ENCODE measurements at regions not wholly inside any gene's neighbourhood (a gene's known extent, or its start where the extent isn't known, plus 50 kb on each side); places are given as distances from the start of the nearest gene placed in this dataset.

DNA sequence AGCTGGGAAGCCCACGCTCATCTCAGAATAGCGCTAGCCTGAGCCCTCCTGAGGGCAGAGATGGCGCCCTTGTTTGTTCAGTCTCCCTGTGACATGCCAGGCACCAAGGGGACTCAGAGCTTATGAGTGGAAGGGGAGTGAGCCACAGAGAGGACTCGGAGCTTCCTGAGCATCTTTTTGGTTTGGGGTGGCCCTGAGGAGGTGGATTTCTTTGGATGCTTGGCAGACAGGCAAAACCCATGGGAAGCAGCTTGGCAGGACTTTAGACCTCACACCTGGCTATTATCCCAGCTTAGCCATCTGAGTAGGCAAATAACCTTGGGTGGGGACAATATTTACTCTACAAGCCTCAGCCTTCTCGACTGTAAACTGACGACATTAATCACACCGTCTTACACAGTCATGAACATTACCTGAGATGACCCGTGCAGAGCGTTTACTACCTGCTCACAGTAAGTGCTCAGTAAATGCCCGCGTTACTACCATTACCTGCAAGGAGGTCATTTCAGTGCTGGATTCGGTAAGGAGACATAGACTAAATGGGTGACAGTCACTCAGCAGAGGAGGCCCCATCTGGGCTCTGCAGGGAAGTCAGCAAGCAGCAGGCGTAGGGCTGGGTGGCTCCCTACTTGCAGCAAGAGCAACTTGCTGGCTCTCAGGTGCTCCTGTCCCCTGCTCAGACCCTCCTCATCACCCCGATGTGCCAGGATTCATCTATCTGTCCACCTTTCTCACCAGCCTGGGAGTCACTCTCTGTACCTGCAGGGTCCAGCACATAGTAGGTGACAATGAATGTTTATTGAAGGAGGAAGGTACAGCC is 54.9 kb downstream of the KLHDC7A start:
- in situ Hi-C loops (cut with MboI; ENCODE audit: low sequenced_read_pairs), result no loop called here

DNA sequence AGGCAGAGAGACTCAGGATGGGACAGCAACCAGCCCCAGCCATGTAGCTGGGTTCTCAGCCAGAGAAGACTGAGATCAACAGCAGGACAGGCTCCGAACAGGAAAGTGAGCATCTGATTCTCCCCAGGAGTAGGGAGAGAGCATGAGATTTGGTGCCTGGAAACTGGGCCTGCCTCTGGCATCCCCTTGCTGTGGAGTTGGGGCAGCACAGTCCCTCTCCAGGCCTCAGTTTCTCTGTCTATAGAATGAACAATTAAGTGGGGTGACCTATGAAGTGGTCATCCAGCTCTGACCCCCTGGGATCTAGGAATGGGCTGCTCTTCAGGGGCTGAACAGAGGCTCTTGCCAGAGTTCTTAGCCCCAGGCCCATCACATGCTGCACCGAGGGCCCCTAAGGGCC is 55.6 kb downstream of the KLHDC7A start:
- in situ Hi-C loops (cut with MboI; ENCODE audit: low sequenced_read_pairs), result no loop called here

DNA sequence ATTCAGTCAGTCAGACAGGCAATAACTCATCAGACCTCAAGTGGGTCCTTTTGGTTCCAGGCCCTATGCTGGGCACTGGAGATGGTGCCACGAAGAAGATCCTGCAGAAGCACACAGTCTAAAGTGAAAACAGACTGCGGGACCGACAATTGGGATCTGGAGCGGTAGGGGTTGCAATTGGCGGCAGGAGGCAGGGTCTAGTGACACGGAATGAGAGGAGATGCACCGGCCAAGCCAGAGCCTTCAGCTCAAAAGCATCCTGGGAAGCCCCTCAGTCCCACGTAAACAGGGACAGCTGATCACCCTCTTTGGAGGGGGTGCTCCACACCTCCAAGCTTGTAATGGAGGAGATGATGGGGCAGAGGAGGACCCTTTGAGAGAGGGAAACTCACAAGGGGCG is 56.2 kb downstream of the KLHDC7A start:
- in situ Hi-C loops (cut with MboI; ENCODE audit: low sequenced_read_pairs), result no loop called here

DNA sequence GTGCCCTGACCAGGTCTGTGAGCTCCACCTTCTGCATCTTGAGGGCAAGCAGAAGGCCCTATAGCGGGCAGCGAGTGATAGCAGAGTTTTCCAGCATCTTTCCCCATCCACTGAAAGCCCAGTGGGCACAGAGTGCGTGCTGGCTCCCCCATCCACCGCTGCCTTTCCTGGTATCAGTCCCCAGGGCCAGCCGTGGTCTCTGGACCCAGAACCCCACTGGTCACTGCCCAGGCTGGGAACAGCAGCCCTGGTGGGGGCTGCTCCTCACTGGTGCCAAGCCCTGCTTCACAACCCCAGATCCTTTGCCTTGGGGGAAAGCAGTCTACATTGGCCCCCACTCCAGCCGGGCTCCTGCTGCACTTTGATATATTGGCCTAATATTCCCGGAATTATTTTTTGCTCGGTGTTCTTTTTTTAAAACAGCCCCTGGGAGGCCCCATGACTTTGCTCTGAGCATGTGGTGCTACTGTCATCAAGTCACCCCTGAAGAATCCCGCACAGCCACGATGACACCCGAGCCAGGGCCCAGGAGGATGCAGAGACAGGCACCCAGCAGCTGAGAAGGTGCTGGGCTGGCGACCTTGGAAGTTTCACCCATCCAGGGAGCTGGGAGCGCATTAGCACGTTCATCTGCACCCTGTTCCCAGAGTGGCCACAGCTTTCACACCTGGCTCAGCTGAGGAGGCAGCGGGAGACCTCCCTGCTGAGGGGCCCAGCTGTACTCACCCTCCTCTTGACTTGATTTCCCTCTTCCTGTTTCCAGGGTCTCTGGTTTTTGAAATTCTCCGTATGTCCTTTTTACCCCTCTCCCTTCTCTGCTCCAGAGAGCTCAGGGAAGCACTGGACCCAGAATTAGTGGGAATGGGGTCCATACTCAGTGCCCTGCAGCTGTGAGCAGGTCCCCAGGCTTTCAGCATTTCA is 56.9 kb downstream of the KLHDC7A start:
- in situ Hi-C loops (cut with MboI; ENCODE audit: low sequenced_read_pairs), result no loop called here

DNA sequence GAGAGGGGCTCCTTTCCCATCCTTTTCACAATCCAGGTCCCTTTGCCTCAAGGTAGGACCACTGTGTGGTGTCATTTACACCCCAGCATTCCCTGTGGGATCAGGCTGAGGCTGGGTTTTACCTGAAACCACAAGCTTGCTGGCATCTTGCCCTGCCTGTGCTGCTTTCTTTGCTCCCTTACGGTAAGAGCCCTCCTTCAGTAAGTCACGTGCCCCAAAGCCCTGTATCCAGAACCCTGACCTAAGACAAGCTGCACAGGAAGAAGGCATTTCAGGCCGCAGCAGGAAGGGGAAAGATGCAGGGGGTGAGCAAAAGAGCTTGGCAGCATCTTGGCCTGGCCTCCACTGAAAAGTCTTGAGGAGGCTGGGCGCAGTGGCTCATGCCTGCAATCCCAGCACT is 58.4 kb downstream of the KLHDC7A start:
- in situ Hi-C loops (cut with MboI; ENCODE audit: low sequenced_read_pairs), result no loop called here

DNA sequence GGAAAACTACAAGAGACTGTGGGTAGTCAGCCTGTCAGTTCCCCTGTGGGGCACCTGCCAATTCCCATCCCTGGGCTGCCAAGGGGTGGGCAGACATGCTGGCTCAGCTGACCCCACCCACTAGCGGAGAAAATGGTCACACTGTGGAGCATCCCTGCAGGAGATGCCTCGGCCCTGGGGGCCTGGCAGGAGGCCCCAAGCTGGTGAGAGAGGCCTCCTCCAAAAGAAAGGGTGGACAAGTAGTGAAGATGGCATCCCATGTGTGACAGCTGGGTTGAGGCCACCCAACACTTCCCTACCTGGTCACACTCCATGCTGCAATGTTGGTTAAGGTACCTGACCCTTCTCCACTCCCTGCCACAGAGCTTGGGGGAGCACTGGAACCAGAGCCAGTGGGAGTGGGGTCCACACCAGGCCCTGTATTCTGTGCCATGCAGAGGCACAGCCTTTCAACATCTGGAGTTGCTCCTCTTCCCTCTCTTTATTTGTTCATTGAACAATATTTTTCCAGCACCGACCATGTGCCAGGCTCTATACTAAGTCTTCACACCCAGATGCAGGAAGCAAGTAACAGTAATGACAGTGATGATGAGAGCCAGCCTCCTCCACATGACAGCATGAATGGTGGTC is 59.5 kb downstream of the KLHDC7A start:
- in situ Hi-C loops (cut with MboI; ENCODE audit: low sequenced_read_pairs), result no loop called here

DNA sequence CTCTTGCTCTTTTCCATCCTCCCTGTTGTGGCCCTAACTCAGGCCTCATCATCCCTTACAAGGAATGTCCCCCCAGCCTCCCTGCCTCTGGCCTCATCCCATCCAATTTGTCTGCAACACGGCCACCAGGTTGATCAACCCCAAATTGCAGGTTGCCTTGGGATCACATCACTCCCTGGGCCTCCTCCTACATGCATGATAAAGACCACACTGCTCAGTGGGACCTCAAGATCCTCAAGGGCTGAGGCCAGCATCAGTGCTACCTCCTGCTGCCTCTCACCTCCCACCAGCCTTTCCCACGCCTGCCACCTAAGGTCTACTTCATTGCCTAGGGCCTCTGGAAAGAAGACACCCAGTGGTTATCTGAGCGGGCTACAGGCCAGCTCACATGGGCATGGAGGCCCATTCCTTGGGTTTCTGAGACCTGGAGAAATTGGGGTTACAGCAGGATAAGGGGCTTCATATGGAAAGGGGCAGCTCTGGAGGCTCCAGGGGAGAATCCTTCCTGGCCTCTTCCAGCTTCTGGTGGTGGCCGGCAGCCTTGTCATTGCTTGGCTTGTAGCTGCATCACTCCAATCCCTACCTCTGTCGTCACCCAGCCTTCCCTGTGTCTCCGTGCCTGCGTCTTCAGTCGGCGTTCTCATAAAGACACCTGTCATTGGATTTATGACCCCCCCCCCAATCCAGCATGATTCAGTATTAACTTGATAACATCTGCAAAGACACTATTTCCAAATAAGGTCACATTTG is 60.5 kb downstream of the KLHDC7A start:
- in situ Hi-C loops (cut with MboI; ENCODE audit: low sequenced_read_pairs), result no loop called here

DNA sequence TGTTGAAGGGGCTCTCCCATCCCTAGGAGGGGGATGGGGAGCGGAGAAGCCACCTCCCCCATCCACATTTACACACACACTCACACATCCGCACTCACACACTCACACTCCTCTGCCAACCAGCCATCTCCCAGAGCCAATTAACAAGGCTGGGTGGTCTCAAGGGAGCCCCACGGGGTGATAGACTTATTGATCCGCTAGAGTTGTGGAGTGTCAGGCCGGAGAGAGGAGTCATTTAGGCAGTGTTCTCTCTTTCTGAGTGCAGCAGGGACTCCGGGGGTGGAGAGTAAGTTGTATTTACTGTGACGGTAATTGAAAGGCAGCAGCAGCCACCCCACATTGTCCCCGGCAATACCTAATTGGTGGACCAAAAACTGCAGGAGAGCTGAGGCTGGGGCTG is 61.6 kb downstream of the KLHDC7A start:
- in situ Hi-C loops (cut with MboI; ENCODE audit: low sequenced_read_pairs), result no loop called here

DNA sequence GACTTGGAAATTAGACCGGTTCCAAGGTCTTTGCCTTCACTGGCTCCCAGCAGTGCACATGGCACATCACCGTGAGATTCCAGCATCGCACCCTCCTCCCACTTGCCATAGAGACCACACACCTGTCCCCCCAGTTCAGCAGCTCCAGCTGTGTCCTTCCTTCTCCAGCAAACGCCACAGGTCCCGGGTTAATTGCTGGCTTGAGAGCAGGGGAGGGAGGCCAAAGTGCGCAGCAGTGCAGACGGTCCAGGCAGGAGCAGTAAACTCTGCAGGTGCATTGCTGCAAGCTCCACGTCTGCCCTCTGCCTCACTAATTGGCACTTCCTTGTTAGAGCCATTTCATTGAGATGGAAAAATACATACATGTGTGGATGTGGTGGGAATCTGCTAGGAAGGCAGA is 65.3 kb downstream of the KLHDC7A start:
- in situ Hi-C loops (cut with MboI; ENCODE audit: low sequenced_read_pairs), result no loop called here

DNA sequence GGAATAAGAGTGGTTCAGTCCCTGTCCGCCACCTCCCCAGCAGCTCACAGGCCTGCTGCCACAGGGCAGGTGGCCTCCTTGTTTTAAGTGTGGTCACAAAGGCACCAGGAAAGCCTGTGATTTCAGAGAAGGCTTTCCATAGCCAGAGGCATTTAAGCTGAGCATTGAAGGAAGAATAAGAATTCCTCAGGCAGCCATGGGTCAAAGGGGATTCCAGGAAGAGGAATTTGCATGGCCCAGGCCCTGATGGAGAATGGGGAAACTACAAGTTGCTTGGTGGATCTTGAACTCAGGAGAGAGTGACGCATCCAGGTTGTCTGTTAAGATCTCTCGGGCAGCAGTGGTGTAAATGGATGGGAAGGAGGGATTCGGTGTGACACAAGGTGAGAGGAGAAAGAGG is 66.7 kb downstream of the KLHDC7A start:
- in situ Hi-C loops (cut with MboI; ENCODE audit: low sequenced_read_pairs), result no loop called here

DNA sequence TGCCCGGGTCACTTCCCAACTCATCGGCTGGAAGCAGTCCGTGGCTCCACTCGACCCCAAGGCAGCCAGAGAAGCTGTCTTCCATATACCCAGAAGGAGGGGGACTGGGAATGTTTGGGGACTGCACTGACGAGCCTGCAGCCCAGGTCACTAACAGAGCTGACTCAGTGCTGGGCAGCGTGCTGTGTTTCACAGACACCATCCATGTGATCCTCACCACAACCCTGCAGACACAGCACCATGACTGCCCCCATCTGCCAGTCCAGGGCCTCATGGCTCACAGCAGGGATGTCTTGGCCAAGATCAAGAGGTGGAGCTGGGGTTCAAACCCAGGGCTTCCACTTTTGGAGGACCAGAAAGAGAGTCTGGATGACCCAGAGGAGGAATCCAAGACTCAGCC is 67.9 kb downstream of the KLHDC7A start:
- in situ Hi-C loops (cut with MboI; ENCODE audit: low sequenced_read_pairs), result no loop called here

DNA sequence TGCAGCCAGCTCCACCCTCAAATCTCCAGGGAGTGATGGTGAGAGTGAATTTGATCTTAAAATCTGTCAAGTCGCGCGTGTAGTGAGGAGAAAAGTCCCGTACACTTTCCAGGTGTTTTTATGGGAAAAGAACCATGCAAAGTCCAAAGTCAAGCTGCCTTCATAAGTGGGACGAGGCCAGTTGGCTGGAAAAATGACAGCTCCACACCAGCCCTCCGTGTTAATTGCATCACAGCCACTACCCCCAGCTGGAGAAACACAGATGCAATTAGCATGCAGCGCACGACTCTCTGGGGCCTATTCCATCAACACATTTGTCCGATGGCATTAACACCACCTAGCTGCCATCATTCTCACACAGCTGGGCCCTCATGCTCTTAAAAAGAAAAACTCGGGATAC is 68.4 kb downstream of the KLHDC7A start:
- in situ Hi-C loops (cut with MboI; ENCODE audit: low sequenced_read_pairs), result no loop called here

DNA sequence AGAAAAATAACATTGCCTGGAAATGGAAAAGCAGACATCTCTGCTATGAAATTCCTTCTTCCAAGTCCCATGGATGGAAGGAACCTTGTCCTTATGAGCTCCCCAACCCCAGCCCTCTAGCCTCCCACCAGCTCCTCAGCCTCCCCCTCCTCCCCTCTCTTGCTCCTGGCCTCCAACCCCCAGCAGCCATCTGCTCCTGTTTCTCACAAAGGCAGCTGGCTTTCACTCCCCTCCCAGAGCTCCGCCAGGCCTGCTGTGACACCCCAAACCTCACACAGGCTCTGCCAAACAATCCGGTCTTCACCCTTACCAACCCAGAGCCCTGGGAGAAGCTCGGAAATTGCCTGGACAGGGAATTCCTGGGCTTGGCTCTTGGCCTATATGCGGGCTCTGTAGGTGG is 69.2 kb downstream of the KLHDC7A start:
- in situ Hi-C loops (cut with MboI; ENCODE audit: low sequenced_read_pairs), result no loop called here

DNA sequence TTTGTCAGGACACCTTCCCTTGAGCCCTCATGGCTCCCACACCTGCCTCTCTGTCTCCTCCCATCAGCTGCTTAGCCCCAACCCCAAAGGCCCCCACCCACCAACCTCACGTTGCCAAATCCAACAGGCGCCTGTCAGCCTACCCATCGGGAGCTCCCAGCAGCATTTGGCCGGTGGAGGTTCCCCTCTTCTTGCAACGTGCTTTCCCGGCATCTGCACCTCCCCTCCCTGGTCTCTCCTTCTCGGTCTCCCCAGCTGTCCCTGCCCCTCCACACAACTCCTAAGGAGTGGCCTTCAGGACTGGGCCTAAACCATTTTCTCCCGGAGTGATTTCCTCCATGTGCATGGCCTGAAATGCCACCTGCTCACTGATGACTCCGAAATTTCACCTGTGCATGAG is 71.9 kb downstream of the KLHDC7A start:
- in situ Hi-C loops (cut with MboI; ENCODE audit: low sequenced_read_pairs), result no loop called here

DNA sequence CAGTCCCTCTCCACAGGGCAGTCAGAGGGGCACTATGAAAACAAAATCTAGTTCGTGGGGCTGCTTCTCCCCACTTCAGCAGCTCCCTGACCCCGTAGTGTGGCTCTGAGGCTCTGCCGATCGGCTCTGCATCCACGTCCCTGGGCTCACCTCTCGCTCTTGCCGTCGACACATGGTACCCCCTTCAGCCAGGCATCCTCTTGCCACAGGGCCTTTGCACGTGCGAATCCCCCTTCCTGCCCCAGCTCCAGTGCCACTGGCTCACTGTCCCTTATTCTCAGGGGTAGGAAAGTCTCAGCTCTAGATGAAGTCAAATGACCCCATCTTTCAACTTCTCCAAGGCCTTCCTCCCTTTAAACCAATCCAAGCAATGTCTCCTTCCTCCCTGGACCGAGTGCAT is 72.7 kb downstream of the KLHDC7A start:
- in situ Hi-C loops (cut with MboI; ENCODE audit: low sequenced_read_pairs), result no loop called here

DNA sequence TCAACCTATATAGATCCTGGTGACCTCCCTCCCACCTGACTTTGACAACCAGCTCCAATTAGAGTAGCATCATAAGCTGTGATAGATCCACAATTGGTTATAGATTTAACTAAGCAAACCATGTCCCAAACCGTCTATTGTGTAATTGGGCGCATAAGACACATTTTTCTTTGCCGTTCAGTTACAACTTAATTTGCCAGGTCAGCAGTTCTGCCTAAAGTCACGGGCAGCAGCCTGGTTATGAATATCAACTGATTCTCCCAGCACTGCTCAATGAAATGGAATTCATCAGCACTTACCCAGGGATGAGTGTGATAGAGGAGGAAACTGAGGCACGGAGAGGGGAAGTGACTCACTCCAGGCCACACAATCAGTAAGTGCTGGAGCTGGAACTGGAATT is 73.4 kb downstream of the KLHDC7A start:
- in situ Hi-C loops (cut with MboI; ENCODE audit: low sequenced_read_pairs), result no loop called here

DNA sequence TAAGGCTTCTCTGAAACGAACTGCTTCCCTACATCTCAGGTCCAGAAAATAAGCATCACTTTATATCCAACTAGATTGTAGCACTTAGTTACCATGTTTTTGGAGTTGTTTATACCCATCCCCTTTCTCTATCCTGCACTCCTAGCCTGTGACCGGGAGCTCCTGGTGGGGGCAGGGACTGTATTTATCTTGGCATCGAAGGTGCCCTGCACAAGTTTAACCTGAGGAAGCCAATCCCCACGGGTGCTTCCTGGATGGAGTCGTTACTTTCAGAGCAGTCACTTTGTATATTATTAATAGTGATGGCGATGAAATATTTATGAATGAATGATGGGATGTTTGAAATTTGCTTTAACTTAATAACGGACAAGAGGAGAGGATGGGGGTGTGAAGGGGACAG is 73.9 kb downstream of the KLHDC7A start:
- in situ Hi-C loops (cut with MboI; ENCODE audit: low sequenced_read_pairs), result no loop called here

DNA sequence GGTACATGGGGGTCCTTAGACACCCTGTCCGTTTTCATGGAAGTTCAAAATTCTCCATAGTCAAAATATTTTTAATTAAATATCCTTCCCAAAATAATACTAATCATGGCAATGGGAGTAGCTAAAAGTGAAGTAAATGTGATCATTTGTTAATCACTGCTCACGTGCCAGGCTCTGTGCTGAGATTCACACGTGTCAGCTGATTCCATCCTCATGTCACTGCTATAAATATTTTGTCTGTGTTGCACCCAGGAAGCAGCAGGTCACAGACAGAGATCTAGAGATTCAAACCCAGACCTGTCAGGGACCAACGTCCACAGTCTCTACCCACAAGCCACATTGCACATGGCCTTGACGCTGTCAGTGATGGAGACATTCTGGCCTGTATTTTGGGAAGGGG is 74.3 kb downstream of the KLHDC7A start:
- in situ Hi-C loops (cut with MboI; ENCODE audit: low sequenced_read_pairs), result no loop called here

DNA sequence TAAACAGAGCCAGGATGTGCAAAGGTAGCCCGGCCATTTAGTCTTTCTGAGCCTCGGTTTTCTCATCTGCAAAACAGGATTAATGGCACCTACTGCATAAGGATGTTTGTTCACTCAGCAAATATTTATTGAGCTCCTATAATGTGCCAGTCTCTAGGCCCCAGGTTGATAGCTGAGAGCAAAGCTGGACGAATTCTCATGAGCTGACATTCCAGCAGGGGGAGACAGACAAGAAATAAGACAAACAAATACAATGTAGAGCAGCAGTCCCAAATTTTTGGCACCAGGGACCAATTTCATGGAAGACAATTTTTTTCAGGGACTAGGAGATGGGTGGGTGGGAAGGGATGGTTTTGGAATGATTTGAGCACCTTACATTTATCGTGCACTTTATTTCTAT is 74.3 kb upstream of the PAX7 start:
- in situ Hi-C loops (cut with MboI; ENCODE audit: low sequenced_read_pairs), result no loop called here

DNA sequence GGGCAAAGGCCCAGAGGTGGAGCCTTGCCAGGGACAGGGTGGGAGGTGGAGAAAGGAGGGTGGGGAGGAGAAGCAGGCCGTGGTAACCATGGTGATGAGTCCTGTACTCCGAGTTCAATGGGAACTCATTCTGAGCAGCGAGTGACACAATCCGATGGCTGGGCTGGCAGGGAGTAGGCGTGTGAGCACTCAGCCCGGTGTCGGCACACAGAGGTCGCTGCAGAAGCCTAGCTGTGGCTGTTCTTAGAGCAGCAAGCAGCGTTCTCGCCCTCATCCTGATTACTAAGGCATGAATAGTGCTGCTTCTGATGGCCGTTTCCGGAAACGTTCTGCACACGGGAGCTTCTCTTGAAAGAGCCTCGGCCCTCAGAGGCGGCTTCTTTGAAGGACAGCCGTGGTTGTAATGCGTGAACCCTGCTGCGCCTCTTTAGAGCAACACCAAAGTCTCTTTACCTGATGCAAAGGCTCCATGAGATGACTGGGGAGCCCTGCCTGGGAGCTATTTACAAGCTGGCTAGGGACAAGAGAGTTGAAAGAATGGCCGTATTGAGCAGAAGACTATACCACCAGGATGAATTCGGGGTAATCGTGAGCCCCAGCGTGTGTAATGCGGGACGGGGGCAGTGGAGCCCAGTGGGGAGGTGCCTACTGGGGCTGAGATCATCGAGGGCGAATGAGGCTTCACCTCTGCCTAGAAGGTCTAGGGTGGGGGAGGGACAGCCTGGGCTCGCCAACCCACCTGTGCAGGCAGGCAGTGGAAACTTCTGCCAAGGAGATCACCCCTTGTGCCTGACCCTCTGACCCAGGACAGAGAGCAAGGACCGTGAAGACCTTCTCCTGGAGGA is 72.8 kb upstream of the PAX7 start:
- in situ Hi-C loops (cut with MboI; ENCODE audit: low sequenced_read_pairs), result no loop called here
